ENCODE measurements at regions not wholly inside any gene's neighbourhood (a gene's known extent, or its start where the extent isn't known, plus 50 kb on each side); places are given as distances from the start of the nearest gene placed in this dataset.

GRCh38 chr12:25058012-25058411, 109.1 kb upstream of the BCAT1 start:
- Histone ChIP-seq H3K4me3 (ENCODE audit: low read length) (no peak overlapping the region), H3K79me2 (ENCODE audit: low read length) (no peaks in the 10 kb centered on the region), H3K9ac (ENCODE audit: low read length) (no peak overlapping the region), H3K4me2 (ENCODE audit: low read length) (no peak overlapping the region), H2AFZ (ENCODE audit: low read length) (no peak overlapping the region), H3K9me3 (ENCODE audit: low read length) (no peaks in the 10 kb centered on the region), H4K20me1 (ENCODE audit: low read length) (no peaks in the 10 kb centered on the region), H3K36me3 (ENCODE audit: low read depth, low read length) (no peaks in the 10 kb centered on the region), H3K9me2 (replicated peaks; ENCODE audit: low read length) (no peaks in the 10 kb centered on the region), H3K27me3 (ENCODE audit: low read length) (no peaks in the 10 kb centered on the region), H3K4me1 (ENCODE audit: insufficient read depth, low read length) (no peaks in the 10 kb centered on the region), H3K27ac (ENCODE audit: low read length) (no peak overlapping the region), H3F3A (ENCODE audit: low read length, unreplicated experiment) (no peaks in the 10 kb centered on the region)
- ATAC-seq (no peak), DNase-seq (no peak)
- CTCF ChIA-PET, result no interaction called here
- TF ChIP-seq EZH2 (IDR thresholded peaks at IDR 0.05; ENCODE audit: low read length, unreplicated experiment) (no peak), EZH2phosphoT487 (IDR thresholded peaks at IDR 0.05; ENCODE audit: borderline replicate concordance, low read length) (no peak), CTCF (conservative IDR thresholded peaks at IDR 0.05; ENCODE audit: low read depth, low read length) (no peak)
- no TSS peak for BruUV-seq (replicated peaks)
- POLR2A ChIA-PET (ENCODE audit: unreplicated experiment), result no interaction called here
- intact Hi-C loops (cut with micrococcal nuclease), result no loop called here

GRCh38 chr12:25056486-25057130, 107.7 kb upstream of the BCAT1 start:
- Histone ChIP-seq H3K9ac (ENCODE audit: low read length) (no peak overlapping the region), H3K4me1 (ENCODE audit: insufficient read depth, low read length) (no peaks in the 10 kb centered on the region), H2AFZ (ENCODE audit: low read length) (no peak overlapping the region), H3K9me3 (ENCODE audit: low read length) (no peaks in the 10 kb centered on the region), H3F3A (ENCODE audit: low read length, unreplicated experiment) (no peaks in the 10 kb centered on the region), H3K4me3 (ENCODE audit: low read length) (no peak overlapping the region), H3K27me3 (ENCODE audit: low read length) (0 out of 2 replicates have a peak, but pooled peaks cover 10% of the 10 kb centered on the region), H3K4me2 (ENCODE audit: low read length) (no peak overlapping the region), H4K20me1 (ENCODE audit: low read length) (no peaks in the 10 kb centered on the region), H3K79me2 (ENCODE audit: low read length) (no peaks in the 10 kb centered on the region), H3K9me2 (replicated peaks; ENCODE audit: low read length) (no peaks in the 10 kb centered on the region), H3K27ac (ENCODE audit: low read length) (no peak overlapping the region), H3K36me3 (ENCODE audit: low read depth, low read length) (no peaks in the 10 kb centered on the region)
- ATAC-seq (no peak), DNase-seq (no peak)
- no TSS peak for BruUV-seq (replicated peaks)
- CTCF ChIA-PET, result no interaction called here
- TF ChIP-seq CTCF (conservative IDR thresholded peaks at IDR 0.05; ENCODE audit: low read depth, low read length) (no peak), EZH2 (IDR thresholded peaks at IDR 0.05; ENCODE audit: low read length, unreplicated experiment) (no peak), EZH2phosphoT487 (IDR thresholded peaks at IDR 0.05; ENCODE audit: borderline replicate concordance, low read length) (no peak)
- intact Hi-C loops (cut with micrococcal nuclease), result no loop called here
- POLR2A ChIA-PET (ENCODE audit: unreplicated experiment), result no interaction called here

GRCh38 chr12:25056011-25056410, 107.1 kb upstream of the BCAT1 start:
- CTCF ChIA-PET, result no interaction called here
- Histone ChIP-seq H3K79me2 (ENCODE audit: low read length) (no peaks in the 10 kb centered on the region), H3K4me1 (ENCODE audit: insufficient read depth, low read length) (no peaks in the 10 kb centered on the region), H3K27ac (ENCODE audit: low read length) (no peak overlapping the region), H3K9me2 (replicated peaks; ENCODE audit: low read length) (no peaks in the 10 kb centered on the region), H2AFZ (ENCODE audit: low read length) (no peak overlapping the region), H3K9ac (ENCODE audit: low read length) (no peak overlapping the region), H4K20me1 (ENCODE audit: low read length) (no peaks in the 10 kb centered on the region), H3F3A (ENCODE audit: low read length, unreplicated experiment) (no peaks in the 10 kb centered on the region), H3K27me3 (ENCODE audit: low read length) (peaks cover 16% of the 10 kb centered on the region; the same call in 1 of the 2 replicates), H3K36me3 (ENCODE audit: low read depth, low read length) (no peaks in the 10 kb centered on the region), H3K4me3 (ENCODE audit: low read length) (no peak overlapping the region), H3K4me2 (ENCODE audit: low read length) (no peak overlapping the region), H3K9me3 (ENCODE audit: low read length) (no peaks in the 10 kb centered on the region)
- POLR2A ChIA-PET (ENCODE audit: unreplicated experiment), result no interaction called here
- intact Hi-C loops (cut with micrococcal nuclease), result no loop called here
- TF ChIP-seq EZH2phosphoT487 (IDR thresholded peaks at IDR 0.05; ENCODE audit: borderline replicate concordance, low read length) (no peak), EZH2 (IDR thresholded peaks at IDR 0.05; ENCODE audit: low read length, unreplicated experiment) (no peak), CTCF (conservative IDR thresholded peaks at IDR 0.05; ENCODE audit: low read depth, low read length) (no peak)
- ATAC-seq (no peak), DNase-seq (no peak)
- no TSS peak for BruUV-seq (replicated peaks)

Data from PC-3 (cell line).